Mesendoderm (in vitro differentiated cells): ENCODE measurements at regions not wholly inside any gene's neighbourhood (a gene's known extent, or its start where the extent isn't known, plus 50 kb on each side); places are given as distances from the start of the nearest gene placed in this dataset.

ENCODE experiments used
- DNase-seq: peaks from one replicate; pipeline ENCODE4 v3.0.0; 2013
- H2AK5ac ChIP-seq: 2 replicates; pipeline ENCODE4 v1.6.1; 2013; ENCODE audit warnings: low read length, inconsistent platforms
- H2BK120ac ChIP-seq: 2 replicates; pipeline ENCODE4 v1.6.1; 2013; ENCODE audit warnings: low read depth, mild to moderate bottlenecking, low read length, moderate library complexity, mixed read lengths
- H2BK15ac ChIP-seq: replicated peaks from 2 replicates; pipeline ENCODE4 v1.6.1; 2013; ENCODE audit warnings: low read depth, mild to moderate bottlenecking, moderate library complexity
- H2BK5ac ChIP-seq: 2 replicates; pipeline ENCODE4 v1.6.1; 2013; ENCODE audit warnings: low read length, inconsistent platforms
- H3K18ac ChIP-seq: 2 replicates; pipeline ENCODE4 v1.6.1; 2013; ENCODE audit warnings: mild to moderate bottlenecking, low read length, mixed read lengths
- H3K23ac ChIP-seq: one replicate; pipeline ENCODE4 v1.6.1; 2013; ENCODE audit warnings: low read length
- H3K27ac ChIP-seq: 2 replicates; pipeline ENCODE4 v1.5.1; 2013; ENCODE audit warnings: low read depth, mild to moderate bottlenecking, inconsistent platforms, low read length, moderate library complexity
- H3K27me3 ChIP-seq: 2 replicates; pipeline ENCODE4 v1.6.1; 2013; ENCODE audit warnings: low read length, control low read depth, mild to moderate bottlenecking, inconsistent platforms; ENCODE audit not compliant: insufficient read depth, poor library complexity
- H3K36me3 ChIP-seq: 2 replicates; pipeline ENCODE4 v1.6.1; 2013; ENCODE audit warnings: low read length, inconsistent platforms; ENCODE audit not compliant: control insufficient read depth, insufficient read depth
- H3K4ac ChIP-seq: one replicate; pipeline ENCODE4 v1.6.1; 2013; ENCODE audit warnings: low read depth, mild to moderate bottlenecking, low read length, moderate library complexity
- H3K4me1 ChIP-seq: 2 replicates; pipeline ENCODE4 v1.6.1; 2013; ENCODE audit warnings: low read depth, low read length, inconsistent platforms; ENCODE audit not compliant: control insufficient read depth
- H3K4me2 ChIP-seq: 2 replicates; pipeline ENCODE4 v1.6.1; 2013; ENCODE audit warnings: low read length
- H3K4me3 ChIP-seq: 2 replicates; pipeline ENCODE4 v1.5.1; 2013; ENCODE audit warnings: mild to moderate bottlenecking, low read length
- H3K56ac ChIP-seq: one replicate; pipeline ENCODE4 v1.6.1; 2013; ENCODE audit warnings: low read length
- H3K79me1 ChIP-seq: 2 replicates; pipeline ENCODE4 v1.6.1; 2013; ENCODE audit warnings: low read length, inconsistent platforms
- H3K79me2 ChIP-seq: 2 replicates; pipeline ENCODE4 v1.6.1; 2013; ENCODE audit warnings: mild to moderate bottlenecking, low read length; ENCODE audit not compliant: control insufficient read depth, insufficient read depth
- H3K9ac ChIP-seq: 2 replicates; pipeline ENCODE4 v1.6.1; 2013; ENCODE audit warnings: low read length, inconsistent platforms
- H4K5ac ChIP-seq: one replicate; pipeline ENCODE4 v1.6.1; 2013; ENCODE audit warnings: low read length
- H4K8ac ChIP-seq: one replicate; pipeline ENCODE4 v1.6.1; 2013; ENCODE audit warnings: low read depth, mild to moderate bottlenecking, control low read depth, low read length, moderate library complexity
- WGBS: extraction: QIAGEN DNeasy Blood & Tissue Kit; methylation state at CpG from one replicate; pipeline ENCODE4 v1.1.7; 2013; ENCODE audit warnings: low lambda C conversion rate, missing lambda C conversion rate; ENCODE audit not compliant: insufficient coverage; ENCODE audit errors: extremely low coverage; 5-methylcytosine and 5-hydroxymethylcytosine counted together

DNA sequence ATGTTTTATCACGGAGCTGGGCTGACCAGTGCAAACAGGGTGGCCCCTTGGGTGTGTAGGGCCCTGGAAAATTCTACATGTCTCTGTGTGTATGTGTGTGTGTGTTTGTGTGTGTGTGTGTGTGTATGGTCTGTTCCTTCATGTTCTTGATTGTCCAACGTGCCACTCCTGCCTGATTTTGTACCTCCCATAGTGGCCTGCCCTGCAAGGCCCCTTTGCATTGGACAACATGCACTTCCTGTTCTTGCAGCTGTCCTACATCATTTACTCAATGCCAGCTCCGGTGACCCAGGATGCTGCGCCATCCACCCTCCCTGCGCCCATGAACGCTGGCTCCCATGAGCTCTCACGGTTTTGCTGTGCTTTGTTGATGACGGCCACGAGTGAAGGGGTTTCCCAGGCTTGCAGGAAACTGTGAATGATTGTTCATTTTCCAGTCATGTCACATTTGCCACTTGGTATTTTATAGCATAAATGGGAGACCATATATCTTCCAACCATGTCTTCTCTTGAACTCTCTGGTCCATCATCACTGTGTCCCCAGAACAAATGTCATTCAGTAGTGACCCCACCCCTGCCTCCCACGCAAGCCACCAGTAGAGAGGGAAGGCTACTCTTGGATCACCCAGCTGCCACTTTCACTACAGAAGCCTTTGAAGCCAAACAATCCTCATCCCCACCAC lies 69.7 kb upstream of the NCK2 start:
- Histone ChIP-seq H3K18ac (no peak overlapping the region), H2AK5ac (no peak overlapping the region), H3K4me1 (no peaks in the 10 kb centered on the region), H2BK5ac (no peak overlapping the region), H3K9ac (no peak overlapping the region), H3K4ac (no peak overlapping the region), H2BK120ac (no peak overlapping the region), H3K4me3 (no peak overlapping the region), H3K36me3 (no peaks in the 10 kb centered on the region), H2BK15ac (no peak overlapping the region), H3K23ac (no peak overlapping the region), H4K8ac (no peak overlapping the region), H3K79me1 (no peaks in the 10 kb centered on the region), H4K5ac (no peak overlapping the region), H3K4me2 (no peak overlapping the region), H3K27me3 (no peaks in the 10 kb centered on the region), H3K79me2 (no peaks in the 10 kb centered on the region), H3K27ac (no peak overlapping the region), H3K56ac (no peak overlapping the region)
- no CpG with 5 or more reads among the region's 10 CpGs for WGBS
- no peak for DNase-seq

GRCh38 chr2:105674401-105674800 lies 70.3 kb upstream of the NCK2 start:
- Histone ChIP-seq H3K4ac (no peak overlapping the region), H3K56ac (no peak overlapping the region), H3K4me1 (no peaks in the 10 kb centered on the region), H2BK15ac (no peak overlapping the region), H3K27ac (no peak overlapping the region), H2AK5ac (no peak overlapping the region), H3K79me2 (no peaks in the 10 kb centered on the region), H3K4me3 (no peak overlapping the region), H3K79me1 (no peaks in the 10 kb centered on the region), H3K4me2 (no peak overlapping the region), H4K8ac (no peak overlapping the region), H2BK5ac (no peak overlapping the region), H3K23ac (no peak overlapping the region), H3K18ac (no peak overlapping the region), H4K5ac (no peak overlapping the region), H3K36me3 (no peaks in the 10 kb centered on the region), H3K9ac (no peak overlapping the region), H2BK120ac (no peak overlapping the region), H3K27me3 (no peaks in the 10 kb centered on the region)
- no peak for DNase-seq
- WGBS, result no CpG with 5 or more reads among the region's 7 CpGs

GRCh38 chr2:105671156-105671555 lies 73.6 kb upstream of the NCK2 start:
- no peaks in the 10 kb centered on the region for H3K27me3 ChIP-seq
- no peak overlapping the region for H3K4ac ChIP-seq
- no peak overlapping the region for H4K8ac ChIP-seq
- no peak overlapping the region for H3K9ac ChIP-seq
- H3K4me3 ChIP-seq, result no peak overlapping the region
- H3K56ac ChIP-seq, result no peak overlapping the region
- no peak overlapping the region for H2BK5ac ChIP-seq
- no peak overlapping the region for H3K23ac ChIP-seq
- no peak overlapping the region for H4K5ac ChIP-seq
- no peaks in the 10 kb centered on the region for H3K4me1 ChIP-seq
- WGBS, result no CpG with 5 or more reads among the region's 8 CpGs
- no peaks in the 10 kb centered on the region for H3K79me2 ChIP-seq
- no peak overlapping the region for H2BK120ac ChIP-seq
- no peak for DNase-seq
- no peaks in the 10 kb centered on the region for H3K36me3 ChIP-seq
- no peak overlapping the region for H2BK15ac ChIP-seq
- H3K18ac ChIP-seq, result no peak overlapping the region
- H2AK5ac ChIP-seq, result no peak overlapping the region
- H3K79me1 ChIP-seq, result no peaks in the 10 kb centered on the region
- no peak overlapping the region for H3K4me2 ChIP-seq
- H3K27ac ChIP-seq, result no peak overlapping the region

DNA sequence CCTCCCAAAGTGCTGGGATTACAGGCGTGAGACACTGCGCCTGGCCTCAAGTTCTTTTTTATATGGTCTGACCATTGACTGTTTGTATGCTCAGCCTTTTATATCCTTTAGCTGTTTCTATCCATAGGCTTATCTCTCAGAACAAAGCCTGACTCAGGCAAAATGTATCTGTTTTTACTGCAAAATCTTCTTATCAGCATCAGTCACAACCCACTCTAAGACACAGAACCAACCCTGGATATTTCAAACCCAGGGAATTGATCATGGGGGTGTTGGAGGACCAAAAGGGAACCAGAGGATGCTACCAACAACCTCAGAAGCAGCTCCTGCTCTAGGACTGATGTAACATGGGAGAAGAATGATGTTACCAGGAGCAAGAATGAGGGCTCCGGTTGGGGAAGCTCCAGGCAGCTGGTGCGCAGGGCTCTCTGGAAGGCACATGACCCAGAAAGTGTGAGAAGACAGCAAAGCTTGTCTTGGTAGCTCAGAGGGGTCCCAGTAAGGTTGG lies 75.3 kb upstream of the NCK2 start:
- no peak for DNase-seq
- no peaks in the 10 kb centered on the region for H3K79me2 ChIP-seq
- no CpG with 5 or more reads among the region's 4 CpGs for WGBS

GRCh38 chr2:105665480-105665879 lies 79.2 kb upstream of the NCK2 start:
- Histone ChIP-seq H3K18ac (no peak overlapping the region), H3K27ac (no peak overlapping the region), H4K5ac (no peak overlapping the region), H3K27me3 (no peaks in the 10 kb centered on the region), H3K4me3 (no peak overlapping the region), H2BK15ac (no peak overlapping the region), H3K56ac (no peak overlapping the region), H3K4me2 (no peak overlapping the region), H2BK120ac (no peak overlapping the region), H2AK5ac (no peak overlapping the region), H4K8ac (no peak overlapping the region), H3K36me3 (no peaks in the 10 kb centered on the region), H3K9ac (no peak overlapping the region), H2BK5ac (no peak overlapping the region), H3K23ac (no peak overlapping the region), H3K79me1 (no peaks in the 10 kb centered on the region), H3K4ac (no peak overlapping the region), H3K4me1 (no peaks in the 10 kb centered on the region), H3K79me2 (no peaks in the 10 kb centered on the region)
- no peak for DNase-seq
- no CpG with 5 or more reads among the region's 1 CpG for WGBS

More for the DNA sequence above, 75.3 kb upstream of the NCK2 start:
- Histone ChIP-seq H2BK120ac (no peak overlapping the region), H3K36me3 (no peaks in the 10 kb centered on the region), H2BK15ac (no peak overlapping the region), H3K79me1 (no peaks in the 10 kb centered on the region), H3K56ac (no peak overlapping the region), H4K5ac (no peak overlapping the region), H3K18ac (no peak overlapping the region), H3K23ac (no peak overlapping the region), H3K9ac (no peak overlapping the region), H2AK5ac (no peak overlapping the region), H3K4me3 (no peak overlapping the region), H3K4ac (no peak overlapping the region), H2BK5ac (no peak overlapping the region), H3K27me3 (no peaks in the 10 kb centered on the region), H3K4me1 (no peaks in the 10 kb centered on the region), H4K8ac (no peak overlapping the region), H3K4me2 (no peak overlapping the region), H3K27ac (no peak overlapping the region)

DNA sequence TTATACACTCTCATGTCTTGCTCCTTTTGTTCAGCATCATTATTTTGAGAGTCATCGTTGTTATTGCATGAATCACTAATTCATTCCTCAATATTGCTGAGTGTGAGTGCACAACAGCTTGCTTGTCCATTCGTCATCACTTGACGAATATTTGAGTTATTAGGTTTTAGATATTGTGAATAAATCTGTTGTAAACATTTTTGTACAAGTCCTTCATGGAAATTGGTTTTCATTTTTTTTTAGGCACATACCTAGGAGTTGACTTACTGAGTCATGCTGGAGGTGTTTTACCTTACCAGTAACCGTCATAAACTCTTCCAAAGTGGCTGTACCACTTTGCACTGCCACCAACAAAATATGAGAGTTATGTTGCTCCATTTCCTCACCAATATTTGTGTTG lies 84.2 kb upstream of the NCK2 start:
- Histone ChIP-seq H3K27me3 (no peaks in the 10 kb centered on the region), H3K79me1 (no peaks in the 10 kb centered on the region), H4K8ac (no peak overlapping the region), H3K4ac (no peak overlapping the region), H3K27ac (no peak overlapping the region), H3K56ac (no peak overlapping the region), H3K9ac (no peak overlapping the region), H4K5ac (no peak overlapping the region), H2BK5ac (no peak overlapping the region), H2BK15ac (no peak overlapping the region), H2AK5ac (no peak overlapping the region), H3K18ac (no peak overlapping the region), H3K4me2 (no peak overlapping the region), H3K36me3 (no peaks in the 10 kb centered on the region), H3K4me1 (no peaks in the 10 kb centered on the region), H3K23ac (no peak overlapping the region), H3K79me2 (no peaks in the 10 kb centered on the region), H2BK120ac (no peak overlapping the region), H3K4me3 (no peak overlapping the region)
- WGBS, result no CpG with 5 or more reads among the region's 4 CpGs
- DNase-seq, result no peak
